ENCODE measurements at regions not wholly inside any gene's neighbourhood (a gene's known extent, or its start where the extent isn't known, plus 50 kb on each side); places are given as distances from the start of the nearest gene placed in this dataset.

GRCh38 chr6:100260584-100260983 is 204.1 kb downstream of the SIM1 start:
- no peak for TF ChIP-seq CTCF (IDR thresholded peaks at IDR 0.05)
- TF ChIP-seq POLR2A (IDR thresholded peaks at IDR 0.05) = no peak
- Histone ChIP-seq H3K27ac (no peak overlapping the region), H3K9me3 (no peaks in the 10 kb centered on the region), H3K4me1 (ENCODE audit: insufficient read depth) (no peaks in the 10 kb centered on the region), H3K36me3 (no peaks in the 10 kb centered on the region), H3K27me3 (no peaks in the 10 kb centered on the region), H3K4me3 (no peak overlapping the region)
- intact Hi-C loops (cut with DNase I) = no loop called here
- DNase-seq = no peak

DNA sequence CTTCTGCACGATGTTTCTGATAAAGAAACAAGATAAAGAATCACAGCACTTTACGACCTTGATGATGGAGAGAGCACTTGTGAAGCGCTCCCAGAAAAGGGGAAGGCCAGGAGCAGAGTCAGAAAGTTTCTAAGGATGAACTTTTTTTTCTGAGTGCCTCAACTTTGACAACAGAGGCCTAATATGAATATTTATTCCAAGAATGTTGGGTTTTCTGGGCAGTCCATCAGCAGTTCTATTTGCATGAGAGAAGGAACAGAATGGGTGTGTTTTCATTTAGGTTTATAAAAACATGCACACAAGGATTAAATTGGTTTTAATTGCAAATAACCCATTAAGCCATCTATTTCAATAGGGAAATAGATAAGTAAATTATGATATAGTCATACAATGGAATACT is 204.9 kb downstream of the SIM1 start:
- intact Hi-C loops (cut with DNase I) = no loop called here
- Histone ChIP-seq H3K36me3 (no peaks in the 10 kb centered on the region), H3K4me3 (no peak overlapping the region), H3K27me3 (no peaks in the 10 kb centered on the region), H3K9me3 (no peaks in the 10 kb centered on the region), H3K27ac (no peak overlapping the region), H3K4me1 (ENCODE audit: insufficient read depth) (no peaks in the 10 kb centered on the region)
- TF ChIP-seq EP300 (IDR thresholded peaks at IDR 0.05) = no peak
- no peak for TF ChIP-seq CTCF (IDR thresholded peaks at IDR 0.05)
- no peak for TF ChIP-seq POLR2A (IDR thresholded peaks at IDR 0.05)
- DNase-seq = no peak
- WGBS, 3 donors = 52 to 72% (median 62%) methylated on average over 3 of the region's 3 CpGs

DNA sequence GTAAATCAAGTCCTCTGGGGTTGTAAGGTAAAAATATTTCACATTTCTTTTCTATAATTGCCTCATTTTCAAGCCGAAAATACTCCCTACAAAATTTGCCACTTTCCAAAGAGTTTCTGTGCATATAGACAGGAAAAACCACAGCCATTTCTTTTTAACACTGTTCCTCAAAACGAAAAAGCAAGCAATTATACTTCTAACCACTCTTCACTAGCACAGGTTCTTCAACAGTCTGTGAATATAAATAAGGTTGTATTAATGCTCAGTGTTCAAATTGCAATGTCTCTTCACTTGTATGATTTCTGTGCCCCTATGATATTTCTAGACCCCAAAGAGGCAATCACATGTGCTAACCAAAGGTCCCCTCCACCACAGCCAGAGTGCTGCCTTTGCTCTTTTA is 206.0 kb downstream of the SIM1 start:
- no peak overlapping the region for H3K27ac ChIP-seq
- 73 to 80% (median 78%) methylated on average over 2 of the region's 2 CpGs for WGBS, 3 donors
- DNase-seq = no peak
- H3K4me3 ChIP-seq = no peak overlapping the region
- TF ChIP-seq CTCF (IDR thresholded peaks at IDR 0.05) (no peak), POLR2A (IDR thresholded peaks at IDR 0.05) (no peak), EP300 (IDR thresholded peaks at IDR 0.05) (no peak)
- intact Hi-C loops (cut with DNase I) = no loop called here
- no peaks in the 10 kb centered on the region for H3K4me1 ChIP-seq (ENCODE audit: insufficient read depth)
- H3K9me3 ChIP-seq = no peaks in the 10 kb centered on the region
- no peaks in the 10 kb centered on the region for H3K36me3 ChIP-seq
- no peaks in the 10 kb centered on the region for H3K27me3 ChIP-seq

DNA sequence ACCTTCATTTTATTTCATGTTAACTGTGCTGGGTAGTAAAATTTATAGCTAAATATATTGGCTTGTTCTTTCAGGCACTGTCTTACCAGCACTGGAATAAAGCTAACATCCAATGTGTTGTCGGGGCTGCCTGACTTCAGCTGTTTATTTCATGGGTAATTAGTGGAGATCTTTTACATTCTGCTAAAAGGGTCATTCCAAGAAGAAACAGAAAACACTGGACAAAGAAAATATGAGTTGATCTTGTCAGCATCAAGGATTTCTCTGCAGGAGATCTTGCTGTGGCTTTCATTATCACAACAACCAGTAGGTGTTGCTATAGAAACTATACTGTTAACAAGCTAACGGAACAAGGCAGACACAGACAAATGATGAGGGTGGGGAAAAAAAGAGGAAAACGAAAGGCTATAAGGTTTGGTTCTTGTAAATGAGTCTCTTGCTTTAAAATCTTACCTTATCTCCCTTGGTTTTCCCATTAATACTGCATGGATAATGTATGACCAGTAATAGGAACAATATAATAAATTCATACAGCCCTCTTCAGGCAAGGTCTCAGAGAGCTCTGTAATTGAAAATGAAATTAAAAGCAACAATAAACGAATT is 206.8 kb downstream of the SIM1 start:
- Histone ChIP-seq H3K27ac (no peak overlapping the region), H3K36me3 (no peaks in the 10 kb centered on the region), H3K9me3 (no peaks in the 10 kb centered on the region), H3K27me3 (no peaks in the 10 kb centered on the region), H3K4me3 (no peak overlapping the region), H3K4me1 (ENCODE audit: insufficient read depth) (no peaks in the 10 kb centered on the region)
- intact Hi-C loops (cut with DNase I) = no loop called here
- TF ChIP-seq POLR2A (IDR thresholded peaks at IDR 0.05) (no peak), EP300 (IDR thresholded peaks at IDR 0.05) (no peak), CTCF (IDR thresholded peaks at IDR 0.05) (no peak)
- no peak for DNase-seq
- 20 to 23% (median 22%) methylated on average over 4 of the region's 4 CpGs for WGBS, 3 donors

All from ovary (tissue), 7 donors.